ENCODE measurements at regions not wholly inside any gene's neighbourhood (a gene's known extent, or its start where the extent isn't known, plus 50 kb on each side); places are given as distances from the start of the nearest gene placed in this dataset.

GRCh38 chr2:76448956-76449355, 738.2 kb upstream of the GCFC2 start:
- no peak for DNase-seq

- DNase-seq: no peak
Measured at GRCh38 chr2:76447294-76447693, 736.6 kb upstream of the GCFC2 start.

GRCh38 chr2:76446872-76447271, 736.2 kb upstream of the GCFC2 start:
- DNase-seq: no peak

- no peak for DNase-seq
Measured at GRCh38 chr2:76445880-76446279, 735.2 kb upstream of the GCFC2 start.

GRCh38 chr2:76444732-76445131, 734.0 kb upstream of the GCFC2 start:
- DNase-seq: no peak

GRCh38 chr2:76437564-76437963, 726.8 kb upstream of the GCFC2 start:
- no peak for DNase-seq

- no peak for DNase-seq
Measured at GRCh38 chr2:76429374-76429773, 718.7 kb upstream of the GCFC2 start.

GRCh38 chr2:76427452-76427851, 716.7 kb upstream of the GCFC2 start:
- DNase-seq: no peak

- DNase-seq: no peak
Measured at GRCh38 chr2:76415821-76416220, 705.1 kb upstream of the GCFC2 start.

- no peak for DNase-seq
Measured at GRCh38 chr2:76413436-76413835, 702.7 kb upstream of the GCFC2 start.

GRCh38 chr2:76406134-76406855, 695.6 kb upstream of the GCFC2 start:
- no peak for DNase-seq

GRCh38 chr2:76393356-76393755, 682.6 kb upstream of the GCFC2 start:
- DNase-seq: no peak

- DNase-seq: no peak
Measured at GRCh38 chr2:76391678-76392077, 681.0 kb upstream of the GCFC2 start.

- DNase-seq: no peak
Measured at GRCh38 chr2:76387294-76387693, 676.6 kb upstream of the GCFC2 start.

- no peak for DNase-seq
Measured at GRCh38 chr2:76385943-76386342, 675.2 kb upstream of the GCFC2 start.

- DNase-seq: no peak
Measured at GRCh38 chr2:76381624-76382023, 670.9 kb upstream of the GCFC2 start.

- DNase-seq: no peak
Measured at GRCh38 chr2:76378140-76378539, 667.4 kb upstream of the GCFC2 start.

- no peak for DNase-seq
Measured at GRCh38 chr2:76341439-76341838, 630.7 kb upstream of the GCFC2 start.

GRCh38 chr2:76332871-76333270, 622.2 kb upstream of the GCFC2 start:
- DNase-seq: no peak

GRCh38 chr2:76330865-76331264, 620.1 kb upstream of the GCFC2 start:
- DNase-seq: no peak

- no peak for DNase-seq
Measured at GRCh38 chr2:76326636-76327035, 615.9 kb upstream of the GCFC2 start.

GRCh38 chr2:76323381-76323780, 612.7 kb upstream of the GCFC2 start:
- DNase-seq: no peak

GRCh38 chr2:76320716-76321115, 610.0 kb upstream of the GCFC2 start:
- no peak for DNase-seq

GRCh38 chr2:76318848-76319360, 608.2 kb upstream of the GCFC2 start:
- no peak for DNase-seq

- no peak for DNase-seq
Measured at GRCh38 chr2:76316691-76317090, 606.0 kb upstream of the GCFC2 start.

Data from activated CD4-positive, alpha-beta T cell treated with anti-CD3 and anti-CD28 coated beads, Interleukin-2, amount 50 U/mL, for 48 hours (primary cell).